ENCODE measurements at regions not wholly inside any gene's neighbourhood (a gene's known extent, or its start where the extent isn't known, plus 50 kb on each side); places are given as distances from the start of the nearest gene placed in this dataset.

DNA sequence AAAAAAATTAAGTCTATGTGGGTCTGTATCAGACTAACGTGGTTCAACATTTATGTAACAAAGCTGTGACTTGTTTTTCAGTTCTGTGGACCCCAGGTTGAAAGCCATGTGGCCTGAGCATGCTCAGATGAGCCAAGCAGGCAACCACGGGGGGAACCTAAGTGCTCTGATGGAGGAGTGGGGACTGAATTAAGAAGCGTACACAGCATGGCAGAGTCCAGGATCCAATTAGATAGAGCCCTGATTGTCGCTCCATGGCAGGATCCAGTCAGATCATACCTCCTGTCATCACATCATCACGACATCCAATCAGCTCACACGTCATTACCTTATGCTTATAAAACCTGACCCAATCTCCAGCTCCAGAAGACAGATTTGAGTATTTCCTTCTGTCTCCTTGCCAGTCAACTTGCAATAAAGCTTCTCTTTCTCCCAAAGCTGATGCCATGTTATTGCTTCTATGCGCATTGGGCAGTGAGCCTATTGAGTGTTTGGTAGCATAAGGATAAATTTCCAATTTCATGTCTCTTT lies 1013.1 kb upstream of the TMEM132C start:
- no peak for DNase-seq (ENCODE audit: low read depth)

DNA sequence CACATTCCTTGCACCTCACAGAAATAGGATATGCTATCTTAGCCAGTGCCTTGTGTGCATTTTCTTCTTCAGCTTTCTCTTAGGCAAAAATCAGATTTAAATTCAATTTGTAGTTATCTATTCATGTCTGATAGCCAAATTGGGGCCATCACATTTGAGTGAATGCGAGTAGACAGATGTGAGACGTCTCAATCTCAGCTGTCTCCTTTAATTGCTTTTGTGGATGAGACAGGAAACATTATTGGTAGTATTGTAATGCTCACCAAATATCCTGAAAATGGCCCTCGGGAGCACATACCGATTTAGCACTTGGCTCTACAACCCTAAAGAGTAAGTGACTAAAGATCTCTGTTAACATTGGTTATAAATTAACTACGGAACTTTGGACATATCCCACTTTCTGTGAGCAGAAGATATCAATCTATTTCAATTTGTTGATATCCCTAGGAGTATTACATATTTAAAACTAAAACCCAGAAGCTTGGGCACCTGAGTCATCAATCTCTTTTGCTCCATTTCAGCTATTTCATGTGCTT lies 1012.5 kb upstream of the TMEM132C start:
- DNase-seq (ENCODE audit: low read depth) = no peak

DNA sequence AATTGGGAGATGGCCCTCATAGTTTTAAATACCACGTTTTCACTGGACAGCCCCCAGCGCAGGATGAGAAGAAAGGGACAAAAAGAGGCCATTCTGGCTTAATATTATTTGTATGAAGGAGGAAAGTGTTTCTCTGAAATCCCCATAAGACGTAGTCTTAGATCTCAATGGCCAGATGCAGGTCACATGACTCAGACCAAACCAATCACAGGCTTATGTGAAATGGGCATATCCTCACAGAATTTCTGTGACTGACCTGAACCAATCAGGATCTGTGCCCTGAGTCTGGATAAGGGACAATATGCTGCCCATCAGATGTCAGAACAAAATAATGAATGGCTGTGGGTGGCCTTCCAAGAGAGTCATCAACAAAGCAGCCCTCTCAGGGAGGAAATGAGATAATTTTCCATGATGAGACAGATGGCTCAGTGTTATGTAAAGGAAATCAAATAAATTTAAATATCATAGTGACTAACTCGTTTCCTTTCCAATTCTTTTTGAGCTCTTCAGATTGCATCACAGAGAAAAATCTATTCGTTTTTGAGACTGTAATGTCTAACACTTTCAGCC lies 1009.5 kb upstream of the TMEM132C start:
- peak; percentile 54 for DNase-seq (ENCODE audit: low read depth)

DNA sequence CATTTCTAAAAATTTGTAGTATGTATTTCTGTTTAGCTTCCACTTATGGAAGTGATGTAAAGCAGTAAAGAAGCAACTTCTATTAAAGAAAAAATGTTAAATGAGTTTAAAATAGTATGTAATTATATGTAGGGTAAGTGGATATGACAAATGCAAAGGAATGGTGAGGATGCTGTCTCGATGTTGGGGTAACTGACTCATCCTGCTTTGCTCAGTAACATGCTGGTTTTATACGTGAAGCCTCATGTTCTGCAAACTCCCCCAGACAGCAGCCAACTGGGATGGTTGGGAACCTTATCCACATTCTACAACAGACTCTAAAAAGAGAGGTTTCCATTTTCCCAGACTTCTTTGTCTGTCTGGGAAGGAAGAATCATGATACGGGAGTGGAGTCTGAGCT lies 1006.4 kb upstream of the TMEM132C start:
- peak; percentile 61 for DNase-seq (ENCODE audit: low read depth)

DNA sequence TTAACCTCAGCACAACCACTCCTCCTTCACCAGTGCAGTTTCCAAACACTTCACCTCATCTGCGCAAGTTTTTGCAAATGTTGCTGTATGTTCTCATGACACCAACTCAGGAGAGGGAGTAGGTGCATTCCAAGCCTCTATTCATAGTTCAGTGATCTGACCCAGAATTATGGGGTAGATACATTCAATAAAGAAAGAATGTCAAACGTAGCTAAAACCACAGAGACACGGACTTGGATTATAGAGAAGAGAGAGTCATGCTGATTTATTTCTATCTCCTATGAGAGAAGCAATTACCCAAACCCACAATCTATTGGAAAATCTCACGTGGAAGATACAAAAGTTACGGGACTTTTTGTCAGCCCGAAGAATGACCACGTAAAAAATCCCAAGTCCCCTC lies 1006.0 kb upstream of the TMEM132C start:
- DNase-seq (ENCODE audit: low read depth) = no peak

DNA sequence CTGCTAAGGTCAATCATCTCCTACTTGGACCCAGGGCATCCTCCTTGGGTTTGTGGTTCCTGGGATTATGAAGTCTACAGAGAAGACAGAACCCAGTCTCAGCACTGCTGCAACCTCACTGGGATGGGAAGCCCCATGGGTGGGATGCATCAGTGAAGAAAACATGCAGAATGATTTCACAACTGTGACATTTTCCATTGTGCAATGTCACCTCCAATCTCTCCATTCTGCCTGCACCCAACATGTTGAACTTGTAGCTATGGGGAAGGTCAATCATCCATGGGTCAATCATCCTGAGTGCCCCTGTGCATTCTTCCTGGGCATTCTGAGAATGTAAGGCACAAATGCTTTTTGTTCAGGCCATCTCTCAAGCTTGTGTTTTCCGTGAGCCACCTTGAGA lies 1004.4 kb upstream of the TMEM132C start:
- no peak for DNase-seq (ENCODE audit: low read depth)

DNA sequence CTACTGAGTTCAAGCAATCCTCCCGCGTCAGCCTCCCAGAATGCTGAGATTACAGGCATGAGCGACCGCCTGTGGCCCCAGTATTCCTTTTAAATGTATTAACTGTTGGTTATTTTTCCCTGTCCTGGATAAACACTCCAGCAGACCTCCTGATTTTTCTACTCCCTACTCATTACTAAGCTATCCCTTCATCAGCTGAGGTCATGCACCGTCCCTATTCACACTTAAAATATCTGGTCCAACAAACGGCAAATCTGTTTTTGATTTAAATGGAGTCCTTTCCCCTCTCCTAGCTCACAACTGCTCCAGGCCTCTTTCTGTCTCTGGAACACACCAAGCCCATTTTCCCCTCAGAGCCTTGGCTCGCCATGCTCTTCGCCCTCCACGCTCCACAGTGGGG lies 1003.3 kb upstream of the TMEM132C start:
- DNase-seq (ENCODE audit: low read depth) = no peak

DNA sequence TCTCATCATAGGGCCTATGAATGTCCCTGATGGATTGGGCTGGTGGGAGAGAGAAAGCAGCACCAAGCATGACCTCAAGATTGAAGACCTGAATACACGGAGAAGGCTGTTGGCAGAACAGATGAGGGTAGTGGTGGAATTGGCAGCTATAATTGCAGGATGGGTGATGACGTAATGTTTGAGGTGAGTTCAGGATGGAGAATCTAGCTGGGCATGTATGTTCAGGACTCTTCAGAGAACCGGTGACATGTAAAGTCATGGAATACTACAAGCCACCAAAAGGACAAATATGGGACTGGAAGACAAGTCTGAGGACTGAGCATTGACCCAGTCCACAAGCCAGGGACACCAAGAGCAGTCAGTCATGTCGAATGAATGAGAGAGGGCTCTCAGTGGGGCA lies 999.8 kb upstream of the TMEM132C start:
- no peak for DNase-seq (ENCODE audit: low read depth)

DNA sequence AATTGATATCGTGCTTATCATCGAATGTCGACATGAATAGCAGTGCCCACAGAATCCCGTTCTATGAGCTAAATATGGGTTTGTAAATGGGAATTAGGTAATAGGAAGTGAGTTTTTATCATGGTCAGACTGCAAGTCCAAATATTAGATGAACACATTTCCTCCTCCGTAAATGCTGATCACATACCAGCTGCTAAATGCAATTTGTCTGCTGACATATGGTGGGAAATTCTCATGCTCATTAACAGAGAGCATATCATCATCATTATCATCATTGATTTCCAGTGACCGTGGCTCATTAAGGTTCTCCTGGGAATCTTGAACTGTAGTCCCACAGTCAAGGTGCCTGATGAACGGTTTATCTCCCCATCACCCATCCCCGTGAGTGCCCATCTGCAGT lies 998.8 kb upstream of the TMEM132C start:
- no peak for DNase-seq (ENCODE audit: low read depth)

DNA sequence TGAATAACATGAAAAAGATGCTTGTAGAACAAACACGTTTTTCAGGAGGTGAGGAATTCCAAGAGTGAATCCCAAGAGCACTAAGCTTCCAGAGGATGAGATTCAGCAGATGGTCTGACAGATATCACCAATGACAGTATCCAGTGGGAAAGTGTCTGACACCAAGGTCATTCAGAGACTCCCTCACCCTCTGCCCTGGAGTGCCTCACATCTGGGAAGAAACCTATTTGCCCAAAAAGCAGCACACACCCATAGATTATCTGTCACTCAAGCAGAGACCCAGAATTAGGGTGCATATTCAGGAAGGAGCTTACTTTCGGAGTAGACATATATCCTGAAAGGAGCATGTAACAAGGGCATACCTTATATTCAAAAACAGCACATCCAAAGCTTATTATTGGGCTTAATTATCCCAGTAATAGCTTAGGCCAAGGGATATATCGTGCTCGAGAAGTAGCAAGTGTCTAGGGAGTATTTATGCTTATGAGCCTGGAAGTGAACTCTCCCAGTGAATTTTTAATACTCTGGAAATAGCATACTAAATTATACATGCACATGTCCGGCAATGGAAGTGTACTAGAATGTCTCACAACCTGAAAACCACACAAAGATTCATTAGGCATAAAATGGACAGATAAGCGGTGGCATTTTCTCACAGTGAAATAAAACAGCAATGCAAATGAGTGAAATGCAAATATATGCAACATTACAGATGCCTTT lies 998.1 kb upstream of the TMEM132C start:
- DNase-seq (ENCODE audit: low read depth) = no peak

DNA sequence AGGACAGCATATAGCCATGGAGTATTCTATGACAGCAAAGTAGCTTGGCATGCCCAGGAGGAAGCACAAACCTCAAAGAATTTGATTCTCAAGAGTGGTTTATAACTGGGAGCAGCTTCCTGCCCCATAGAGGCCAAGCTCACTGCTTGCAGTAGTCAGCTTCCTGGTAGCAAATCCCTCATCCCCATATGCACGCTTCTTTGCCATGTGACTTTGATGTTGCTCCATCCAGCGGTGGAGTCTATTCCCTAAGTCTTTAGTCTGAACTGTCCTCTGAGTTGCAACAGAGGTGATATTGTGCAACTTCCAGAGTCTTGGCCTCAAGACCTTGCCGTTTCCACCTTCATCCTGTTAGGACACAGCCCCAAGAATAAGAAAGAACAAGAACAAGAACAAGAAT lies 996.8 kb upstream of the TMEM132C start:
- DNase-seq (ENCODE audit: low read depth) = peak; percentile 71

DNA sequence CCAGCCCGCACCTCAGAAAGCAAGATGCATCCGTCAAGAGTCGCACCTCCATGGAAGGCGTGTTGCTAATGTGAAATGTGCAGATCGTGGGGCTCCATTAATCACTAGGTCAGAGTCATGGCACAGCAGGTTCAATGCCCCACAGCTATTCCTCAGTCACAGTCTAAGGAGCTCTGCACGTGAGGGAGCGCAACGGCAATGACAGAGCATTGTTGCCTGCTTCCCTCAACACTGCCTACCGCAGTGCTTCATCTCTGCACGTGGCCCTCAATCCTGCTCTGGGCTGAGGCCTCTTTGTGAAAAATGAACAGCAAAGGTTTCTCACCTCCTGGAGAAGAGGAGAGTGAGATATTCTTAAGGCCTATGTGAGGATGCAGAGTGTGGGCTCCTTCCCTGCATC lies 995.2 kb upstream of the TMEM132C start:
- no peak for DNase-seq (ENCODE audit: low read depth)

DNA sequence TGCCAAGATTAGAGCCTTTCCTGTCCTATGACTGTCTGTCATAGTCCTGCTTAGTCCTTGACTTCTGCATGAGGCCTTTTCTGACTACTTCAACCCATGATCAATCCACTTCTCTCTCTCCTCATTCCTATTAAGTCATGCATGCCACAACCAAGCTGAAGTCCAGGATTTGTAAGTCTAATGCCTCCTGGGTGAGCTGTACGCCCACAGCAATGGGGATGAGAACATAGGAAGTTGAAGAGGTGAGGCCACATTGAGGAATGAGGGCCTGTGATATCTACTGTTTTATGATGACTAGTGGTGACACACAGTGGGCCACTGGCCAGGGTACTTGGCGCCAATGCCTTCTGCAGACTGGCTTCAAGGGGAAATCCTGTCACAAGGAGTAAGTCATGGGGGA lies 994.1 kb upstream of the TMEM132C start:
- peak; percentile 94 for DNase-seq (ENCODE audit: low read depth)

DNA sequence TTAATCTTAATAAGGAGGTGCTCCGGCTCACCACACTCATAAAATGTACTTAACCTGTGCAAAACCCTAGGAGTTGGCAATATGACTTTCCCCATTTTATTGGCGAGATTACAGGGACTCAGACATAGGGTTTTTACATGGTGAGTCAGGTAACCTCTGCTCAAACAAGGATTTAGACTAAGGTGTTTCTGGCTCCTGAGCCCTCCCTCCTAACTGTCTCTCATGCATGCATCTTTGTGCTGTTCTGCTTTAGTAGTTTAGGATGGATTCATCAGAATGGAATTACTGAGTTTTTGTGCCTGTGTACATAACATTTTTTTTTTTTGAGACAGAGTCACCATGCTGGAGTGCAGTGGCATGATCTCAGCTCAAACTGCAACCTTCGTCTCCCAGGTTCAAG lies 993.3 kb upstream of the TMEM132C start:
- DNase-seq (ENCODE audit: low read depth) = peak; percentile 71

DNA sequence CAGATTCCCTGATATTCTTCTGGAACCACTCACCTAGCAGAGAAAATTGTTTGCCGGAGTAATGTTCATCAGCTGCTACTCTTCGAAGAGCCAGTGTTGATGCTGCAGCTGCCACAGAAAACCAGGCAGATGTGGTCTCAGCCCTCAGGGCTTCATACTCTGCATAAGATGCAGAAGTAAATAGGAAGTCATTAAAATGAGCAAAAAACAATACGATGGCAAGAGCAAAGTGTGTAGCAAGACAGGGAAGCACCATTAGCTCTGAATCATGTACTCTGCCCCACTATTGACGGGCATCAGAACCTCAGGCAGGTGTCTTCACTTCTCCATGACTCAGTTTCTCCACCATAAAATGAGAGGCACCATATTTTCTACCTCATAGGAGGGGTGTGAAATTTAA lies 991.6 kb upstream of the TMEM132C start:
- DNase-seq (ENCODE audit: low read depth) = no peak

DNA sequence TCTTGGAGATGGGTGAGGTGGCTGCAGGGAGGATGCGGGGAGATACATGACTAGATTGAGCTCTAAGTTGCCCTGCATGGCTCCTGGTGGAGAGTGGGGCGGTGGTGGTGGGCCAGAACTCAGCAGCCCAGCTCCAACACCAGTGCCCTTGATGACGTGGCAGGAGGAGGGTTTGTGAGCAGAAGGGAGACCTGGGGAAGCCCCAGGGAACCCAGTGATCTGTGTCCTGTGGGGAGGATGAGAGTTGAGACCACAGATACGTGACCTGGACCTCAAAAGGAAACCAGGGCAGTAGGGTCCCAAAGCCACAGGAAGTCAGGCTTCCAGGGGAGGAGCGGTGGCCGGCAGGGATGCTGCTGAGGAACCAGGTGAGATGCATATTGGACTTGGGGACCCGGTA lies 989.1 kb upstream of the TMEM132C start:
- DNase-seq (ENCODE audit: low read depth) = no peak

DNA sequence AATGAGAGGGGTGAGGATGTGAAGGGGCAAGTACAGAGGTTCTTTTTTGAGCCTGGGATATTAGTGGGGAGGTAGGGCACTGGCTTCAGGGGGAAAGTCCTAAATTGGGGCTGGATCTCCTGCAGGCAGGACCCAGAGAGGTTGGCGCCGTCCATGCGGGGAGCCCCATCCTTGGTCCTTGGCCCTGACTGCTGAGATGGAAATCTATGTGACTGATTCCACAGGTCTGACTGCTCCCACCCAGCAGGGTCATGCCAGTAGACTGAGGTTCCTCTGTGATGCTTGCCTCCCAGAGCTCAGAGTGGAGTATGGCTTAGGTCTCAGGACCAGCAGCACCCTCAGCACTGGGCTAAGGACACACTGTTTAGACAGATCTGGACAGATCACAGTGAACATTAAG lies 988.6 kb upstream of the TMEM132C start:
- DNase-seq (ENCODE audit: low read depth) = no peak

DNA sequence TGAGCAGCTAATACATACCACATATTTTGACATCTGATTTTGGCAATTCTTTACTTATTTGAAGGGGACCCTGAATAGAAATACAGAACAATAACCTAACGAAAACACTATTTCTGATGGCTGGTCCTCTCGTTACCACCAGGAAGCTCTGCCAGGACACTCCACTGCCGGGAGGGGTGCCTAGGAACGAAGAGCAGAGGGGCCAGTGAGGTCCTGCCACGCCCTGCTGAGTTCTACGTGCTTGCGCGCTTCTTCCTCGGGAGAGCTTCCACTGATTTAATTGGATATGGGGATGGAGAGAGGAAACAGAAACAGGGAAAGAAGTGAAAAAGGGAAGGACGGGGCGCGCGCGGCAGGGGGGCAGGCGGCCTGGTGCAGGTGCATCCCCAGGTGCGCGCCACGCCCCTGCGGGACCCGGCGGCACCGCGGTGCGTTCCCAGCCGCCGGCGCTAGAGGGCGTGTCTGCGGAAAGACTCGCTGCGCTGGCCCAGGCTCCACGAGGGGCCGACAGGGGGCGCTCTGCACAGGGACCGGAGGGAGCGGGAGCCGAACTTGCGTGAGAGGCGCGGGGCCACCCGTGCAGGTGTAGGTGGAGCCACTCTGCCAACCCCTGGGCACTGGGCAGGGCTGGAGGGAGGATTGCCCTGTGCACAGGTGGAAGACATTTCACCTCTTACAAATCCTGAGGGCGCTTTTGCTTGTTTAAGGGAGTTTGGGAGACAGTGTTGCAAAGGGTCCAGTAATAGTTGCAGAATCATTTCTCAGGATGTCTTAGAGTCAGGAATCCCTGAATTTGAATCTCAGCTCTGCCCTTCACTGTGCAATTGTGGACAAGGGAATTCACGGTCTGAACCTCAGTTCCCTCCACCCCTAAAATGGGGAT lies 986.3 kb upstream of the TMEM132C start:
- DNase-seq (ENCODE audit: low read depth) = no peak

DNA sequence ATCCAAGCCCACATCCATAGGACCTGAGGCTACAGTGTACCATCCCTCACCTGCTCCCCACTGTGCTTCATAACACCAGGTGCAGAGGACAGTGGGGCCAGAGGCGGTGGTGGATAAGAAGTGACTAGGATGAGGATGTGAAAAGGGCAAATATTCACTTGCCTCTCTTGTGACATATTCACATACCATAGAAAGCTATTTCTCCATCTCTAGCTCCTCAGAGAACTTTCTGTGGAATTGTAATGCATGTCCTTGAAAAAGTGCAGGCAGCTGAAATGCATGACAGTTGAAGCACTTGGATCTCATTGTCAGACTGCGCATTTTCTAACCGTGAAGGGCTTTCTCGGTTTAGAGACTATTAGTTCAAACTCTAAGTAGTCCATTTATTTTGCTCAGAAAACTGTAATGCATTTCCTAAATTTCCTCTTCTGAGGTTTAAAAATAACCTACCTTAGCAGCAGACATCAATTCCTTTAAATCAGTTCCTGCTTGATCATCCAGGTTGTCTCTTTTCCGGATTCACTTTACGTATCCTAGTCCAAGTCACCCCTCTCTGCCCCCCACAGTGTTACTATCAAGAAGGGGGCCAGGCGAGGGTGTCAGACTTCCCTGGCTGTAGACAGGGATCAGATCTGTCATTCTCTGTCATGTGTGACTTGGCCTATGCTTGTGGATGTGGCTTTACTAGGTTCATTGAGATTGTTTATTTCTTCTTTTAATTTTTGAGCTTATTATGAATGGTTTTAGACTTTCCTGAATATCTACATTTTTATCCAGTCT lies 984.0 kb upstream of the TMEM132C start:
- DNase-seq (ENCODE audit: low read depth) = no peak

DNA sequence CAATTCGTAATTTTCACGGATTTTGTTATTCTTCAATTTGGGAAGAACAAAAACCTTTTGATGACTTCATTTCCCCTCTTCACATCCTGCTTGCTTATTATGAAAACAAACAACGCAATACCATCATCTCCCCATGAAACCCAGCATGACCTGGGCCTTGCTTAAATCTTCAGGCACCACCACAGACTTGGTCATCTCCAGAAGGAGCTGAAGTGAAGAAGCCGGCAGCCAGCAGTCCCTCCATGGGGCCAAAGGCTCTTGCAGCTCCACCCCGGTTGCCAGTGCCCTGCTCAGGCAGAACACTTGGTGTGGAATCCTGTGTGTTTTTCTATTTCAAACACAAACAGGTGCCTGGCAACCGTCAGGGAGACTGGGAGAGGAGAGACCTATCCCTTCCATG lies 982.9 kb upstream of the TMEM132C start:
- DNase-seq (ENCODE audit: low read depth) = peak; percentile 72

DNA sequence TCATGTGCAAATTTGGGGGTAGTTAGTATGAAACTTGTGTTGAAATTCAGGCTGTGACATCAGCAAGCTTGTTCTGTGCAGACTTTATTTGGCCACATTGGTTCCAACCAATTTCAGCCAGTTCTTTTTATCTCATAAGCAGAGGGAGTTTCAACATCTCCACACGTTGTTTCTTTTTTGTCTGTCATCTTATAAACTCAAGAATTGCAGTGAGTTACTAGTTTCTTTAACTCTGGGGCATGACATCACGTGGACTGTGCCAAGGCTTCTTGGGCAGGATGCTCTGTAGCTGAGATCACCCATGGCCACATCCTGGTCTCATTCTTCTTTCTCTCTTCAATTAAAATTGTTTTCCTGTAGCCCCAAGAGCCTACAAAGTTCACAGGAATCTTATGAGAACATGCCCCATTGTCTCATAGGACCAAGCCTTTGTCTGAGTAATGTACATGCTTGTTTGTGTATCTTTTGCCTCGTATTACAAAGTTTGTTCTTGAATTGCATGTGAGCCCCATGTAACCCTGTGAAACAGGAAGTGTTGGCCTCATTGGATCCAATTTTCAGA lies 982.0 kb upstream of the TMEM132C start:
- peak; percentile 88 for DNase-seq (ENCODE audit: low read depth)

Data from Daoy (cell line).